IMR-90 (cell line): ENCODE measurements at regions not wholly inside any gene's neighbourhood (a gene's known extent, or its start where the extent isn't known, plus 50 kb on each side); places are given as distances from the start of the nearest gene placed in this dataset.

Source experiments
- ATAC-seq: fragments of 200-7000 bp; cut with Tn5 transposase; 2 replicates; pipeline ENCODE4 v1.9.1; 2020; ENCODE audit warnings: low read depth, mild to moderate bottlenecking, moderate library complexity
- BruUV-seq: library from RNA; stranded (reverse); fragments of 400-500 nt; replicated peaks from 2 replicates; lab custom pipeline; 2021; lab: Mats Ljungman, UMichigan
- CTCF ChIA-PET: fragments of 300-600 bp; formaldehyde crosslinking; extraction: SDS; loops from one replicate; lab custom pipeline; 2021; ENCODE audit warnings: antibody characterized with exemption; lab: Yijun Ruan, JAX
- POLR2A ChIA-PET: fragments of 300-600 bp; sonication (Branson Sonifier 250); formaldehyde crosslinking; loops from one replicate; lab custom pipeline; 2022; ENCODE audit warnings: antibody characterized with exemption; ENCODE audit not compliant: unreplicated experiment; lab: Charles Lee
- DNase-seq: peaks from one replicate; pipeline ENCODE4 v3.0.0; 2013
- H2AFZ ChIP-seq: replicated peaks from 2 replicates; pipeline ENCODE3; 2013; ENCODE audit warnings: low read length, mild to moderate bottlenecking; ENCODE audit not compliant: poor library complexity
- H2AK5ac ChIP-seq: 2 replicates; pipeline ENCODE4 v1.6.1; 2013; ENCODE audit warnings: low read depth, low read length, inconsistent platforms
- H2AK9ac ChIP-seq: replicated peaks from 2 replicates; pipeline ENCODE3; 2013; ENCODE audit warnings: mild to moderate bottlenecking, low read depth, low read length, moderate library complexity; ENCODE audit not compliant: poor library complexity
- H2BK120ac ChIP-seq: 2 replicates; pipeline ENCODE4 v1.6.1; 2013; ENCODE audit warnings: low read depth, low read length, inconsistent platforms
- H2BK15ac ChIP-seq: 3 replicates; pipeline ENCODE4 v1.6.1; 2013; ENCODE audit warnings: low read depth, low read length, inconsistent platforms
- H2BK20ac ChIP-seq: 2 replicates; pipeline ENCODE4 v1.6.1; 2013; ENCODE audit warnings: low read depth, mild to moderate bottlenecking, inconsistent platforms, low read length, moderate library complexity
- H2BK5ac ChIP-seq: 2 replicates; pipeline ENCODE4 v1.6.1; 2013; ENCODE audit warnings: mild to moderate bottlenecking, low read depth, low read length, inconsistent platforms; ENCODE audit not compliant: poor library complexity, severe bottlenecking
- H3K14ac ChIP-seq: replicated peaks from 2 replicates; pipeline ENCODE4 v1.6.1; 2013; ENCODE audit warnings: low read depth, low read length, inconsistent platforms
- H3K18ac ChIP-seq: 2 replicates; pipeline ENCODE4 v1.6.1; 2013; ENCODE audit warnings: low read depth, low read length, control low read depth
- H3K23ac ChIP-seq: 2 replicates; pipeline ENCODE4 v1.6.1; 2013; ENCODE audit warnings: low read depth, low read length, inconsistent platforms
- H3K27ac ChIP-seq: 2 replicates; pipeline ENCODE4 v1.5.1; 2013; ENCODE audit warnings: mild to moderate bottlenecking, control low read depth, low read length; ENCODE audit not compliant: insufficient read depth
- H3K27me3 ChIP-seq: 2 replicates; pipeline ENCODE4 v1.6.1; 2013; ENCODE audit warnings: low read length; ENCODE audit not compliant: control insufficient read depth, insufficient read depth
- H3K36me3 ChIP-seq: 2 replicates; pipeline ENCODE4 v1.6.1; 2013; ENCODE audit warnings: low read length, mixed read lengths; ENCODE audit not compliant: control insufficient read depth, insufficient read depth
- H3K4ac ChIP-seq: 2 replicates; pipeline ENCODE4 v1.6.1; 2013; ENCODE audit warnings: low read depth, low read length, inconsistent platforms
- H3K4me1 ChIP-seq: 2 replicates; pipeline ENCODE4 v1.6.1; 2013; ENCODE audit warnings: low read length, mixed read lengths; ENCODE audit not compliant: control insufficient read depth, insufficient read depth
- H3K4me2 ChIP-seq: 2 replicates; pipeline ENCODE4 v1.6.1; 2013; ENCODE audit warnings: low read depth, mild to moderate bottlenecking, control low read depth, low read length, moderate library complexity
- H3K4me3 ChIP-seq: 2 replicates; pipeline ENCODE4 v1.5.1; 2013; ENCODE audit warnings: low read depth, mild to moderate bottlenecking, control low read depth, low read length, moderate library complexity; ENCODE audit not compliant: insufficient read depth
- H3K56ac ChIP-seq: 2 replicates; pipeline ENCODE4 v1.6.1; 2013; ENCODE audit warnings: low read length, inconsistent platforms; ENCODE audit not compliant: insufficient read depth; ENCODE audit errors: extremely low read depth
- H3K79me1 ChIP-seq, 2 experiments: 2 replicates each; pipeline ENCODE4 v1.6.1; 2013; ENCODE audit warnings: low read length in 2 of 2, inconsistent platforms in 1 of 2, low read depth in 1 of 2
- H3K9ac ChIP-seq: 2 replicates; pipeline ENCODE4 v1.6.1; 2013; ENCODE audit warnings: low read depth, low read length, control low read depth
- H3K9me1 ChIP-seq: 2 replicates; pipeline ENCODE4 v1.6.1; 2013; ENCODE audit warnings: low read length, inconsistent platforms; ENCODE audit not compliant: insufficient read depth
- H3K9me3 ChIP-seq: 2 replicates; pipeline ENCODE4 v1.6.1; 2013; ENCODE audit warnings: low read length; ENCODE audit not compliant: control insufficient read depth, insufficient read depth
- H4K20me1 ChIP-seq: 2 replicates; pipeline ENCODE4 v1.6.1; 2013; ENCODE audit warnings: low read length, inconsistent platforms; ENCODE audit not compliant: insufficient read depth
- H4K5ac ChIP-seq: 2 replicates; pipeline ENCODE4 v1.6.1; 2013; ENCODE audit warnings: mild to moderate bottlenecking, low read depth, low read length, control low read depth
- H4K8ac ChIP-seq, 2 experiments: 2 replicates each; pipeline ENCODE4 v1.6.1; 2013; ENCODE audit warnings: low read depth in 2 of 2, low read length in 2 of 2, control low read depth in 1 of 2, inconsistent platforms in 1 of 2
- H4K91ac ChIP-seq: 2 replicates; pipeline ENCODE4 v1.6.1; 2013; ENCODE audit warnings: low read depth, low read length, inconsistent platforms; ENCODE audit not compliant: insufficient read depth
- CEBPB ChIP-seq: IDR thresholded peaks from 2 replicates; pipeline ENCODE4 v1.6.1; 2012; ENCODE audit warnings: low read depth, low read length, improper control_type of control experiment
- FOS ChIP-seq: fragments of 150-350 bp; IDR thresholded peaks from 2 replicates; pipeline ENCODE4 v1.6.1; 2016; ENCODE audit warnings: low read depth, low read length
- MAFK ChIP-seq: IDR thresholded peaks from 2 replicates; pipeline ENCODE4 v1.6.1; 2012; ENCODE audit warnings: low read depth, low read length, improper control_type of control experiment
- MAZ ChIP-seq: IDR thresholded peaks from 2 replicates; pipeline ENCODE4 v1.6.1; 2012; ENCODE audit warnings: low read depth, mild to moderate bottlenecking, low read length, improper control_type of control experiment, moderate library complexity, borderline replicate concordance
- MXI1 ChIP-seq: IDR thresholded peaks from 2 replicates; pipeline ENCODE4 v1.6.1; 2012; ENCODE audit warnings: low read depth, mild to moderate bottlenecking, low read length, moderate library complexity, borderline replicate concordance
- NFE2L2 ChIP-seq: fragments of 150-350 bp; IDR thresholded peaks from 2 replicates; pipeline ENCODE4 v1.6.1; 2016; ENCODE audit warnings: low read depth, mild to moderate bottlenecking, low read length
- POLR2A ChIP-seq: IDR thresholded peaks from 2 replicates; pipeline ENCODE4 v1.6.1; 2012; ENCODE audit warnings: mild to moderate bottlenecking, low read depth, low read length
- RAD21 ChIP-seq: IDR thresholded peaks from 2 replicates; pipeline ENCODE4 v1.6.1; 2012; ENCODE audit warnings: low read length, improper control_type of control experiment
- RCOR1 ChIP-seq: IDR thresholded peaks from 2 replicates; pipeline ENCODE4 v1.6.1; 2012; ENCODE audit warnings: mild to moderate bottlenecking, low read length, improper control_type of control experiment; ENCODE audit not compliant: insufficient replicate concordance
- SMC3 ChIP-seq: fragments of 150-350 bp; IDR thresholded peaks from 2 replicates; pipeline ENCODE4 v1.6.1; 2016; ENCODE audit warnings: low read depth, mild to moderate bottlenecking, antibody characterized with exemption, low read length, moderate library complexity
- WGBS, 2 experiments: methylation state at CpG; one replicate each; pipeline versions ENCODE4 v1.1.5 to v1.1.7; 2013; ENCODE audit warnings: missing lambda C conversion rate in 2 of 2; ENCODE audit not compliant: insufficient read length in 1 of 2; ENCODE audit errors: extremely low coverage in 2 of 2; 5-methylcytosine and 5-hydroxymethylcytosine counted together
- dilution Hi-C: fragments of 300-500 bp; cut with HindIII; formaldehyde crosslinking; loops from one replicate; pipeline ENCODE4 v1.14.3; 2018; ENCODE audit warnings: low sequenced_read_pairs; ENCODE audit not compliant: unreplicated experiment
- in situ Hi-C: fragments of 300-500 bp; cut with MboI; formaldehyde crosslinking; loops from 3 replicates; pipeline ENCODE4 v1.14.3; 2019; ENCODE audit warnings: low sequenced_read_pairs, inconsistent platforms, mixed read lengths
- intact Hi-C: fragments of 100-400 bp; cut with micrococcal nuclease; formaldehyde crosslinking; loops from 2 replicates; pipeline ENCODE4 v1.10.0; 2022
- TF ChIP-seq, protein P1 (sequence below): fragments of 150-350 bp; IDR thresholded peaks from 2 replicates; pipeline ENCODE4 v1.6.1; 2016; ENCODE audit warnings: low read depth, mild to moderate bottlenecking, low read length, moderate library complexity, borderline replicate concordance
- TF ChIP-seq, protein P2 (sequence below): conservative IDR thresholded peaks from 2 replicates; pipeline ENCODE4 v1.5.1; 2012; ENCODE audit warnings: mild to moderate bottlenecking, low read depth, low read length, improper control_type of control experiment
- TF ChIP-seq, protein P3 (sequence below): fragments of 150-350 bp; IDR thresholded peaks from 2 replicates; pipeline ENCODE4 v1.6.1; 2017; ENCODE audit warnings: mild to moderate bottlenecking, antibody characterized with exemption, low read length, low read depth

DNA sequence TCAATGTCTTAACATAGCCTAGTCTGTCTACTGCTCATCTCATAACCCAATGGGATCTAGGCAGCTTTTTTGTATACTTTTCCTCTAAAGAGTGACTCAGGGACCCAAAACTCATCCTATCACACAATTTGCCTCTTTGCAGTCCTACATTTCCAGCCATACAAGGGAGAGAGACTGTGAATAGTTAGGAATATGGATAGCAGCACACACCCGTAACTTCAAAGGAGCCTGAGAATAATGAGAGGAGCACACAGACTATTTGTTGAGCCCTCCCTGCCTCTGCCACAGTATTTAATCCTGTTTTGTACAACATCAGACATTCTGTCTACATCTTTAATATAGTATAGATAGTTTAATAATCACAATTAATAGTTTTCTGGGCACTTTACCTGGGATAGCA is 83.2 kb downstream of the AREG start:
- Histone ChIP-seq H3K4me2 (no peak overlapping the region), H2AFZ (no peak overlapping the region), H4K20me1 (no peaks in the 10 kb centered on the region), H3K14ac (no peak overlapping the region), H3K4ac (0 out of 2 replicates have a peak overlapping the region, but pooled peaks have one; percentile 30), H2BK15ac (no peak overlapping the region; the same call in 2 of the 3 replicates), H3K27me3 (no peaks in the 10 kb centered on the region), H3K18ac (no peak overlapping the region), H3K56ac (no peak overlapping the region), H3K4me3 (no peak overlapping the region), H2BK5ac (no peak overlapping the region), H2BK120ac (no peak overlapping the region), H3K23ac (no peak overlapping the region), H2AK5ac (0 out of 2 replicates have a peak overlapping the region, but pooled peaks have one; percentile 11), H4K91ac (no peak overlapping the region), H3K4me1 (peaks cover under 1% of the 10 kb centered on the region; the same call in 1 of the 2 replicates), H3K9me1 (0 out of 2 replicates have a peak, but pooled peaks cover under 1% of the 10 kb centered on the region), H3K79me1 (no peaks in the 10 kb centered on the region), H3K9ac (no peak overlapping the region), H4K5ac (no peak overlapping the region), H4K8ac (no peak overlapping the region), H3K9me3 (no peaks in the 10 kb centered on the region), H2BK20ac (peak overlapping the region; percentile 35; the same call in 1 of the 2 replicates), H3K27ac (no peak overlapping the region), H2AK9ac (no peak overlapping the region), H3K36me3 (no peaks in the 10 kb centered on the region)
- dilution Hi-C loops (no loop called here), in situ Hi-C loops (no loop called here), intact Hi-C loops (no loop called here)
- WGBS, 2 experiments = no CpG with 5 or more reads among the region's 1 CpG
- ATAC-seq (no peak), DNase-seq (no peak)
- ChIA-PET CTCF (interaction anchor here (1.2 kb wide), 1 partner anchor 83 kb away, joined by 3 read pairs; the partner anchor contains the start of gene AREG), POLR2A (no interaction called here)
- BruUV-seq = no TSS peak
- TF ChIP-seq, protein P1, sequence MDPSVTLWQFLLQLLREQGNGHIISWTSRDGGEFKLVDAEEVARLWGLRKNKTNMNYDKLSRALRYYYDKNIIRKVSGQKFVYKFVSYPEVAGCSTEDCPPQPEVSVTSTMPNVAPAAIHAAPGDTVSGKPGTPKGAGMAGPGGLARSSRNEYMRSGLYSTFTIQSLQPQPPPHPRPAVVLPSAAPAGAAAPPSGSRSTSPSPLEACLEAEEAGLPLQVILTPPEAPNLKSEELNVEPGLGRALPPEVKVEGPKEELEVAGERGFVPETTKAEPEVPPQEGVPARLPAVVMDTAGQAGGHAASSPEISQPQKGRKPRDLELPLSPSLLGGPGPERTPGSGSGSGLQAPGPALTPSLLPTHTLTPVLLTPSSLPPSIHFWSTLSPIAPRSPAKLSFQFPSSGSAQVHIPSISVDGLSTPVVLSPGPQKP = no peak
- TF ChIP-seq CEBPB (no peak), RCOR1 (no peak), FOS (no peak), MAZ (no peak), POLR2A (no peak), SMC3 (no peak), MXI1 (no peak), NFE2L2 (no peak), RAD21 (no peak), MAFK (no peak)
- TF ChIP-seq, protein P2, sequence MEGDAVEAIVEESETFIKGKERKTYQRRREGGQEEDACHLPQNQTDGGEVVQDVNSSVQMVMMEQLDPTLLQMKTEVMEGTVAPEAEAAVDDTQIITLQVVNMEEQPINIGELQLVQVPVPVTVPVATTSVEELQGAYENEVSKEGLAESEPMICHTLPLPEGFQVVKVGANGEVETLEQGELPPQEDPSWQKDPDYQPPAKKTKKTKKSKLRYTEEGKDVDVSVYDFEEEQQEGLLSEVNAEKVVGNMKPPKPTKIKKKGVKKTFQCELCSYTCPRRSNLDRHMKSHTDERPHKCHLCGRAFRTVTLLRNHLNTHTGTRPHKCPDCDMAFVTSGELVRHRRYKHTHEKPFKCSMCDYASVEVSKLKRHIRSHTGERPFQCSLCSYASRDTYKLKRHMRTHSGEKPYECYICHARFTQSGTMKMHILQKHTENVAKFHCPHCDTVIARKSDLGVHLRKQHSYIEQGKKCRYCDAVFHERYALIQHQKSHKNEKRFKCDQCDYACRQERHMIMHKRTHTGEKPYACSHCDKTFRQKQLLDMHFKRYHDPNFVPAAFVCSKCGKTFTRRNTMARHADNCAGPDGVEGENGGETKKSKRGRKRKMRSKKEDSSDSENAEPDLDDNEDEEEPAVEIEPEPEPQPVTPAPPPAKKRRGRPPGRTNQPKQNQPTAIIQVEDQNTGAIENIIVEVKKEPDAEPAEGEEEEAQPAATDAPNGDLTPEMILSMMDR = no peak
- TF ChIP-seq, protein P3, sequence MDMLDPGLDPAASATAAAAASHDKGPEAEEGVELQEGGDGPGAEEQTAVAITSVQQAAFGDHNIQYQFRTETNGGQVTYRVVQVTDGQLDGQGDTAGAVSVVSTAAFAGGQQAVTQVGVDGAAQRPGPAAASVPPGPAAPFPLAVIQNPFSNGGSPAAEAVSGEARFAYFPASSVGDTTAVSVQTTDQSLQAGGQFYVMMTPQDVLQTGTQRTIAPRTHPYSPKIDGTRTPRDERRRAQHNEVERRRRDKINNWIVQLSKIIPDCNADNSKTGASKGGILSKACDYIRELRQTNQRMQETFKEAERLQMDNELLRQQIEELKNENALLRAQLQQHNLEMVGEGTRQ = no peak
